IPS-18c (cell line): ENCODE measurements at regions not wholly inside any gene's neighbourhood (a gene's known extent, or its start where the extent isn't known, plus 50 kb on each side); places are given as distances from the start of the nearest gene placed in this dataset.

ENCODE experiments used
- H3K4me3 ChIP-seq: 2 replicates; pipeline ENCODE4 v1.7.0; 2013; ENCODE audit warnings: low read depth, mild to moderate bottlenecking, low read length, moderate library complexity; ENCODE audit not compliant: insufficient read depth
- H3K9me3 ChIP-seq: one replicate; pipeline ENCODE4 v1.6.1; 2013; ENCODE audit warnings: mild to moderate bottlenecking, low read length, moderate library complexity; ENCODE audit not compliant: control insufficient read depth, insufficient read depth

DNA sequence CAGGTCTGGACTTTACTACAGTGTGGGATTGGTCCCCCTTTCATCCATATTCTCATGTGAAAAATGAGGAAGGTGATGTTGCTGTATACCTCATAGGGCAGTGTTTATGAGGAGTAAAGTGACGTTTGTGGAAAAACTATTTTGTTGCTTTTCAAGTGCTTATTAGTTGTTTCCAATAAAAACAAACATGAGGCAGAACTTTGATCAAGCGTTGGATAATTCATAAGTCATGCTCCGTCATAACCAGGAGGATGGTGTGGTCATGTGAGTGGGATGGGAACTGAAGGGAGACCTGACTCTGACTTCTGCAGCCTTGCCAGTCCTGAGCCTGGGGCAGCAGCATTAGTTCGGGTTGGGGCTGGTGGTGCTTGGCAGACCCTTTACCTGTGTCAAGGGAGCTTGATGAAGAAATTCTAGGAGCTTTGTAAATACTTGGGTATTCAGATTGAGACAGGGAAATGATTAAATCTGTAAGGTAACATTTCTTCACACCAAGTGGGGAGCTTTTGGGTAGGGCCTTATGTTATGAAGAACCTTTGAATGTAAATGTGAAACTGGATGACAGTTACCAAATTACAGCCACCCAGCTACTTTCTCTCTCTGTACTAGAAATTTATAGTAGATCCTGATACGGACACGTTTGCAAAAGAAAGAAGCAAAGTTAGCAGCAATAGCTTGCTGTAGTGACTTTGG, 462.4 kb upstream of the RGS6 start:
- no peaks in the 10 kb centered on the region for H3K9me3 ChIP-seq
- no peak overlapping the region for H3K4me3 ChIP-seq

DNA sequence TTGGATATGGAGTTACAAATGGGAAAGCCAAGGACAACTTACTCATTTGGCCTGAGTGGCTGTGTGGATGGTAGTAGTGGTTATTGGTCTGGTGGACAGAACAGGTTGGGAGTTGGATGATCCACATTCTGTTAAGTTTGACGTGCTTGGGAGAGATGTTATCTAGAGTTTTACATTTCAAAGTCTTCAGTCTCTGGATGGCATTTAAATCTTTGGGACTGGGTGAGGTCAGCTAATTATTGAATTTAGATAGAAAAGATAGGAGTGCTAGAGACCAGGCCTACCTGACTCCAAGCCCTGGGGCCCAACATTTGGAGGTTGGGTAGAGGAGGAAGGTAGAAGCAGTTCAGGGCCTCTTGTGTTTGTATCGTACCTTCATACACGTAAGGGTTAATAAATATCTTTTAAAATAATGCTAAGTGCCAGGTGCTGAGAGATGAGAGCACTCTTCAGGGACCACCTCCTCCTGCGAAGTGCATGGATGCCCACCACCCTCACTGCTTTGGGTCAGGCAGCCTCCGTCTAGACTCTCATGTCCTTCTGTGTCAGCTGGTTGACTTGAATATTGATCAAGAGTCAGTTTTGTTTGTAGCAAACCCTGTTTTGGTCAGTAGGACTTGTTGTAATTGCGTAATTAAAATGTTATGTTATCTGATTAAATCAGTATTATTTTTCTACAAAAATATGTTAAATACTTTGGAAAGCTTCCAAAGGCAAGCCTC, 460.4 kb upstream of the RGS6 start:
- H3K9me3 ChIP-seq, result no peaks in the 10 kb centered on the region
- no peak overlapping the region for H3K4me3 ChIP-seq

DNA sequence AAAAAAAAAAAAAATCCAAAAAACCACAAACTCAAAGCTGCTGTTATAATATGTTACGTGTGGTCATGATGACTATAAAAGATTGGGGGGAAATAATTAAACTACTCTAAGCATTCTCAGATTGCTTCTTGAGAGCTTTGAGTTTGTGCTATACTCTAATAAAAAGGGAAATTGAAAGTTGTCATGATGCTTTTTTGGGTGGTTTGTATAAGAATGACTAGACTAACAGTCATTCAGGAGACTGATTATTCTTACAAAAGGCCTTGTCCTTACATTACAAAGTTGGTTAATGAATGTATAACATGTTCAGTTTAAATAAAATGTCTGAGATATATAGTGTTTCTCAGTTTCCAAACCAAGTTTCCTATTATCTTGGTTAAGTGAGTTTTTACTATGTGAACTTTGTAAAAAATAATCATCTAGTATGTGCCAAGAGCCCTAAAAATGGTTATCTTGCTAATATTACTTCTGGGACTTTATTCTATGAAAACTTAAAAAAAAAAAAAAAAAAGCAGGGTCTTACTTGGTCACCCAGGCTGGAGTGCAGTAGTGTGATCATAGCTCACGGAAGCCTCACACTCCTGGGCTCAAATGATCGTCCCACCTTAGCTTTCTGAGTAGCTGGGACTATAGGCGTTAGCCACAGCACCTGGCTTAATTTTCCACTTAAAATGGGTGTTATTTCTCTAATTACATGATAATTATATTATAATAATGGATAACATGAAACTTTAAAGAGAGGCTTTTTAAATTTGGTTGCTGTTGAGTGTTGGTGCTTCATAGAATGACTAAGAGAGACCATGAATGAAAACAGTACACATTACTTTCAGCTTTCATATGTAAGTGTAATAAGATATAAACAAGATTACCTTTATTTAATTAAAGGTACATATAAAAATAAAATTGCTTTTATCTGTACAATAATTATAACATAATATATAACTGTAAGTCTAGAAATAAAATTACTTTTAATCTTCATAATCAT, 459.6 kb upstream of the RGS6 start:
- no peaks in the 10 kb centered on the region for H3K9me3 ChIP-seq
- H3K4me3 ChIP-seq, result no peak overlapping the region

DNA sequence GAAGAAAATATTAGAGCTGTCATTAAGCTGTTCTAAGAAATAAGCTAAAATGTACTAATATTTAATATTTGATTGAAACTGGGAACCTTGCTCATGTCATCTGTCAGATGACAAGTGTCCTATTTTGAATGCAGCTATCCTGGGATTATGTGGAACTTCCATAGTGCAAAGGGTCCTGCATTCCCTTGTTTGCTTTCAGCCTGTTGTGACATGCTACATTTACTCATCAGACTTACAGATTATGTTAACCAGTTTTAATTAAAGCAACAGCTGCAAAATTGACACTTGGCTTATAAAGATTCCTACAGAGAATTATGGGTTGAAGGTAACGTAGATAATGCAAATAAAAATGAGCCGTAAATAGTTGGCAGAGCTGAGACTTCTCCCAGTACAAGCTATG, 458.4 kb upstream of the RGS6 start:
- H3K4me3 ChIP-seq, result no peak overlapping the region
- no peaks in the 10 kb centered on the region for H3K9me3 ChIP-seq

GRCh38 chr14:71474301-71475265, 457.6 kb upstream of the RGS6 start:
- Histone ChIP-seq H3K9me3 (no peaks in the 10 kb centered on the region), H3K4me3 (no peak overlapping the region)

- Histone ChIP-seq H3K4me3 (no peak overlapping the region), H3K9me3 (no peaks in the 10 kb centered on the region)
Observed at GRCh38 chr14:71475916-71476315, 456.3 kb upstream of the RGS6 start.

DNA sequence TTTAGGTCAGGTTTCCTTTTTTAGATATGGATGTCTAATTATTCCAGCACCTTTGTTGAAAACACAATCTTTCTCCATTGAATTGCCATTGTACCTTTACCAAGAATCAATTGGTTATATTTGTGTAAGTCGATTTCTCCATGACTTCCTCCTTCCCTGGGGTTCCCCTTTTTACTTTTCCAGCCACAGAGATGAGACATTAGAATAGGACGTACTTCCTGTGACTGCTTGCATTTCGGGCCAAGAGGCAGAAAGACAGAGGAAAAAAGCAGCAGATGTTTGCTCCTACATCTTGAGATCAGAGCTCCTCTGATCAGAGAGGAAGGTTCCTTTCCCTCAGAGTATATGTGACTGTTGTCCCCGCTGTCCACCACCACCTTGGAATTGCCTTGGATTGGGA, 453.7 kb upstream of the RGS6 start:
- no peak overlapping the region for H3K4me3 ChIP-seq

GRCh38 chr14:71481021-71481654, 451.1 kb upstream of the RGS6 start:
- no peak overlapping the region for H3K4me3 ChIP-seq

More for the DNA sequence above, 453.7 kb upstream of the RGS6 start:
- no peaks in the 10 kb centered on the region for H3K9me3 ChIP-seq

GRCh38 chr14:71482671-71483070, 449.6 kb upstream of the RGS6 start:
- H3K4me3 ChIP-seq, result no peak overlapping the region
- no peaks in the 10 kb centered on the region for H3K9me3 ChIP-seq

More at GRCh38 chr14:71481021-71481654, 451.1 kb upstream of the RGS6 start:
- no peaks in the 10 kb centered on the region for H3K9me3 ChIP-seq

GRCh38 chr14:71483154-71483553, 449.1 kb upstream of the RGS6 start:
- H3K9me3 ChIP-seq, result no peaks in the 10 kb centered on the region
- H3K4me3 ChIP-seq, result no peak overlapping the region

DNA sequence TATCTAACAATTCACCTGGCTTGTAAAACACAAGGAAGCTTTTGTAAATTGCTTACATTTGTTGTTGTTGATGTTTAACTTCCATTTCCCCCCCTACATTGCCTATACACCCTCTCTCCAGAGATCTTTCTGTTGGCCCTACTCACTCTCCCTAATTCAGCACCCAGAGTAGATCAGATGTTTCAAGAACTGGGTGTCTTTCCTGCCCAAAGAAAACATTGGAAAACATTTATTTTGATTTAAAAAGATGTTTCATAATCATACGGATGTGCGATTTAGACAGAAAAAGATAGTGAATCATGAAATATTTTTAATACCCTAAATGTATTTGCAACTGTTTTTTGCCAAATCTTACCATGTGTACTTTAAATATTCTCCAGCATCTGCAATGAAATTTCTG, 446.4 kb upstream of the RGS6 start:
- Histone ChIP-seq H3K9me3 (no peaks in the 10 kb centered on the region), H3K4me3 (no peak overlapping the region)

DNA sequence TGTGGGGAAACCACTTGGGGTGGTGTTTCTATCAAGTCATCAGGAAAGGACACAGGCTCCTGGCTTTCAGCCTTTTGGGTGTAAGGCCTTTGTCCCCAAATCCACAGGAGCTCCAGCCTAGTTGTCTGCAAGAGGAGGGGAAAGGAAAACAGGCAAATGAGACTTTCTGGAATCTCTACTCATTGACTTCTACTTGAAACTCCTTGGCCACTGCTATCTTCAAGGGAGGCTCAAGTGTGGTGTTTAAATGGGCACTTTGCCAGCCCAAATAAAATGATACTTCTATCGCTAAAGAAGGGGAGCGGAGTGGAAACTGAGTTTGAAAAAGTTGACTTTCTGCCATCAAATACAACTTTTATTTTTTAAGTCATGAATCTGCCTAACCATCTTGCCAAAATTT, 445.9 kb upstream of the RGS6 start:
- H3K4me3 ChIP-seq, result no peak overlapping the region
- H3K9me3 ChIP-seq, result no peaks in the 10 kb centered on the region

GRCh38 chr14:71487449-71487848, 444.8 kb upstream of the RGS6 start:
- Histone ChIP-seq H3K4me3 (no peak overlapping the region), H3K9me3 (no peaks in the 10 kb centered on the region)

DNA sequence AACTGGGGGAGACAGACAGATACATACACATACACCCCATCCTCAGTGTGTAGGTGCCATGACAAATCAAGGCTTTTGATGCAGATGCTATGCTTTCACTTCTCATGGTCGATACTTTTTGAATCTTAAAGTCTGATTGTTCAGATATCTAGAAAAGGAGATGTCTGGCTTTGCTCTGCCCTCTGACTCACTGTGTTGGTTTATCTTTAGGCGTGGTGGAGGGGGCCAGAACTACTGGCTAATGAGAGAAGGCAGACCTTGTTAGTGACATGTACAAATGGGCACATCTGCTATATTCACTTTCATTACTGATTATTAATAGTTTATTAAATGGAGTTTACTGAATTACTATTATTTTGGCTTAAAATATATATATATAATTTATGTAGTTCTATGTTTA, 444.3 kb upstream of the RGS6 start:
- H3K4me3 ChIP-seq, result no peak overlapping the region
- H3K9me3 ChIP-seq, result no peaks in the 10 kb centered on the region

- H3K9me3 ChIP-seq, result no peaks in the 10 kb centered on the region
- no peak overlapping the region for H3K4me3 ChIP-seq
Observed at GRCh38 chr14:71488703-71489191, 443.5 kb upstream of the RGS6 start.

DNA sequence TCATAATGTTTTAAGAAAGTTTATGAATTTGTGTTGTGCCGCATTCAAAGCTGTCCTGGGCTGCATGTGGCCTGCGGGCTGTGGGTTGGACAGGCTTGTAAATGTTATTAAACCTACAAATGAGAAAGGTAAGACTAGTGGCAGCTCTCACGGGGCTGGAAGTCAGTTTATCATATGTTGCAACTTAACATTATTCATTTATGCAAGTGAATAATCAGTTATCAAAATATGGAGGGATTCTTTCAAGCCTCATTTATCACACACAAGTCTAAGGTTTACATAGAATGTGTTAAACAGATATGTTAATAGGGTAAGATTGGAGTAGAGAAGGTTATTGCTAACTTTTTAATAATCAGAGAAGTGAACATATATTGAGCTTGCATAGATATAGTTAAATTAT, 442.5 kb upstream of the RGS6 start:
- Histone ChIP-seq H3K4me3 (no peak overlapping the region), H3K9me3 (no peaks in the 10 kb centered on the region)
